Transverse colon (tissue), 4 donors: ENCODE measurements at regions not wholly inside any gene's neighbourhood (a gene's known extent, or its start where the extent isn't known, plus 50 kb on each side); places are given as distances from the start of the nearest gene placed in this dataset.

Source experiments
- EP300 ChIP-seq: sonication (generic); formaldehyde crosslinking; IDR thresholded peaks from one replicate; pipeline ENCODE4 v1.6.1; 2017; ENCODE audit warnings: antibody characterized with exemption, low read depth
- POLR2A ChIP-seq: fragments of 450-650 bp; IDR thresholded peaks from one replicate; pipeline ENCODE4 v1.6.1; 2016; ENCODE audit warnings: antibody characterized with exemption, mild to moderate bottlenecking, moderate library complexity
- POLR2AphosphoS5 ChIP-seq, 3 donors: sonication (generic); formaldehyde crosslinking; IDR thresholded peaks; one replicate each; pipeline ENCODE4 v1.6.1; 2016; ENCODE audit warnings: antibody characterized with exemption in 3 of 3
- TF ChIP-seq, protein P1 (sequence below), 5 experiments: fragments of 200-600 bp in 3 of 5; fragments of 450-650 bp in 2 of 5; sonication (generic) in 3 of 5; IDR thresholded peaks; 1 replicate in 2 of 5; 2 replicates in 3 of 5; pipeline ENCODE4 v1.5.1; 2016 to 2017; ENCODE audit warnings: antibody characterized with exemption in 5 of 5, inconsistent platforms in 3 of 5, mild to moderate bottlenecking in 2 of 5, moderate library complexity in 1 of 5

- TF ChIP-seq EP300, result no peak
- TF ChIP-seq POLR2A, result no peak
- no peak for TF ChIP-seq POLR2AphosphoS5 (IDR thresholded peaks at IDR 0.05)
- TF ChIP-seq, protein P1, sequence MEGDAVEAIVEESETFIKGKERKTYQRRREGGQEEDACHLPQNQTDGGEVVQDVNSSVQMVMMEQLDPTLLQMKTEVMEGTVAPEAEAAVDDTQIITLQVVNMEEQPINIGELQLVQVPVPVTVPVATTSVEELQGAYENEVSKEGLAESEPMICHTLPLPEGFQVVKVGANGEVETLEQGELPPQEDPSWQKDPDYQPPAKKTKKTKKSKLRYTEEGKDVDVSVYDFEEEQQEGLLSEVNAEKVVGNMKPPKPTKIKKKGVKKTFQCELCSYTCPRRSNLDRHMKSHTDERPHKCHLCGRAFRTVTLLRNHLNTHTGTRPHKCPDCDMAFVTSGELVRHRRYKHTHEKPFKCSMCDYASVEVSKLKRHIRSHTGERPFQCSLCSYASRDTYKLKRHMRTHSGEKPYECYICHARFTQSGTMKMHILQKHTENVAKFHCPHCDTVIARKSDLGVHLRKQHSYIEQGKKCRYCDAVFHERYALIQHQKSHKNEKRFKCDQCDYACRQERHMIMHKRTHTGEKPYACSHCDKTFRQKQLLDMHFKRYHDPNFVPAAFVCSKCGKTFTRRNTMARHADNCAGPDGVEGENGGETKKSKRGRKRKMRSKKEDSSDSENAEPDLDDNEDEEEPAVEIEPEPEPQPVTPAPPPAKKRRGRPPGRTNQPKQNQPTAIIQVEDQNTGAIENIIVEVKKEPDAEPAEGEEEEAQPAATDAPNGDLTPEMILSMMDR (IDR thresholded peaks at IDR 0.05), result peak; percentile 46 to 73 (median 59)
These were observed 163.0 kb upstream of the PPP1R3A start for GRCh38 chr7:114081606-114082425.
